ENCODE measurements at regions not wholly inside any gene's neighbourhood (a gene's known extent, or its start where the extent isn't known, plus 50 kb on each side); places are given as distances from the start of the nearest gene placed in this dataset.
"Not testable (repeated sequence)": the region's sequence is repeated elsewhere in the genome, so short reads cannot be mapped to it uniquely, and the experiment has no call there.

- no peak for DNase-seq
Measured at GRCh38 chr3:8273479-8273878, 228.1 kb upstream of the LMCD1 start.

GRCh38 chr3:8276056-8276455, 225.6 kb upstream of the LMCD1 start:
- no peak for DNase-seq

GRCh38 chr3:8276506-8276905, 225.1 kb upstream of the LMCD1 start:
- no peak for DNase-seq

GRCh38 chr3:8278448-8278847, 223.2 kb upstream of the LMCD1 start:
- no peak for DNase-seq

- DNase-seq, result no peak
Measured at GRCh38 chr3:8279476-8279875, 222.1 kb upstream of the LMCD1 start.

- DNase-seq, result no peak
Measured at GRCh38 chr3:8279886-8280550, 221.6 kb upstream of the LMCD1 start.

- DNase-seq, result no peak
Measured at GRCh38 chr3:8282541-8283165, 219.0 kb upstream of the LMCD1 start.

- DNase-seq, result no peak
Measured at GRCh38 chr3:8283193-8283592, 218.4 kb upstream of the LMCD1 start.

- no peak for DNase-seq
Measured at GRCh38 chr3:8286086-8286485, 215.5 kb upstream of the LMCD1 start.

- DNase-seq, result no peak
Measured at GRCh38 chr3:8286749-8287148, 214.9 kb upstream of the LMCD1 start.

- no peak for DNase-seq
Measured at GRCh38 chr3:8290611-8291010, 211.0 kb upstream of the LMCD1 start.

- DNase-seq, result no peak
Measured at GRCh38 chr3:8296461-8296860, 205.2 kb upstream of the LMCD1 start.

- no peak for DNase-seq
Measured at GRCh38 chr3:8298021-8298954, 203.3 kb upstream of the LMCD1 start.

GRCh38 chr3:8301977-8302735, 199.5 kb upstream of the LMCD1 start:
- no peak for DNase-seq

GRCh38 chr3:8303466-8303865, 198.2 kb upstream of the LMCD1 start:
- DNase-seq, result no peak

- DNase-seq, result no peak
Measured at GRCh38 chr3:8305371-8305770, 196.3 kb upstream of the LMCD1 start.

GRCh38 chr3:8307545-8308110, 194.0 kb upstream of the LMCD1 start:
- no peak for DNase-seq

GRCh38 chr3:8311321-8311720, 190.3 kb upstream of the LMCD1 start:
- no peak for DNase-seq

GRCh38 chr3:8312685-8313084, 188.9 kb upstream of the LMCD1 start:
- DNase-seq, result no peak

GRCh38 chr3:8313560-8314267, 187.9 kb upstream of the LMCD1 start:
- DNase-seq, result no peak

- not testable (repeated sequence) for DNase-seq
Measured at GRCh38 chr3:8315526-8315925, 186.1 kb upstream of the LMCD1 start.
